Amygdala (tissue), 56 donors: ENCODE measurements at regions not wholly inside any gene's neighbourhood (a gene's known extent, or its start where the extent isn't known, plus 50 kb on each side); places are given as distances from the start of the nearest gene placed in this dataset.

Experiments used
- DNase-seq, 56 donors: peaks; one replicate each; lab custom pipeline; 2025; lab: John Stamatoyannopoulos, UW

DNA sequence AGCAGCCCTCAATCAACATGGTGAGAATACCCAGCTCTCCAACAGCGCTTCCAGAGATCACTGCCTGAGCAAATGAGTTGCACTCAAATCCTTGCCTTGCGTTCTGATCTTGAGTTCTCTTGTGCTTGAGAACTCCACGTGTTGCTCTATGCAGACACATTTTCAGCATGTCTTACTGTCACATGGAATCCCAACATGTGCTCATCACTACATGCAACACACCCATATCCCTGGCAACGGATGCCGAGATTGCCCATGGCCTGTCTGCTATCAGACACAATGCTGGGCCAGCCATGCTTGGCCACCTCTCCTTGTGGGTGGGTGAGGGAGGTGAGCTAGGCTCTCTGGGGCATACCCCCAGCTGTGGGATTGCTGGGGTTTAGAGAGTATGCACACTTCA, 91.9 kb upstream of the LDAH start:
- no peak for DNase-seq

- no peak for DNase-seq
These were observed 91.2 kb upstream of the LDAH start for GRCh38 chr2:20914087-20914486.

GRCh38 chr2:20913491-20913890, 90.6 kb upstream of the LDAH start:
- no peak for DNase-seq

- DNase-seq, result no peak
These were observed 77.2 kb upstream of the LDAH start for GRCh38 chr2:20900052-20900636.

GRCh38 chr2:20897874-20898453, 75.1 kb upstream of the LDAH start:
- no peak for DNase-seq

DNA sequence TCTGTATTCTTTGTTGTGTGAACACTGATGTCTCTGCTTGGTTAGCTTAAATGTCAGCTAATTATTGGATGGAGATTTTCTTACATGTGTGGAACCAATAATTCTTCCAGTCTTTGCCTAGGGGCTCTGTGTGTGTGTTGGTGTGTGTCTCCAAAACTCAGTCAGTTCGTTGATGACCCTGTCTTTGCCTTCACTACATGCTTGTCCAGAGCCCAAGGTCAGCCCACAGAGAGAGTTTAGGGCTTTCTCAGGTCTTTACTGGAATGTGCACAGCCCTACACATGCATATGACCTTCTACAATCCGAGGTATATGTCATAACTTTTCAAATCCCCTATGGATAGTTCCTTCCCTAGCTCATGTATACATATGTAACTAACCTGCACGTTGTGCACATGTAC, 74.1 kb upstream of the LDAH start:
- no peak for DNase-seq

DNA sequence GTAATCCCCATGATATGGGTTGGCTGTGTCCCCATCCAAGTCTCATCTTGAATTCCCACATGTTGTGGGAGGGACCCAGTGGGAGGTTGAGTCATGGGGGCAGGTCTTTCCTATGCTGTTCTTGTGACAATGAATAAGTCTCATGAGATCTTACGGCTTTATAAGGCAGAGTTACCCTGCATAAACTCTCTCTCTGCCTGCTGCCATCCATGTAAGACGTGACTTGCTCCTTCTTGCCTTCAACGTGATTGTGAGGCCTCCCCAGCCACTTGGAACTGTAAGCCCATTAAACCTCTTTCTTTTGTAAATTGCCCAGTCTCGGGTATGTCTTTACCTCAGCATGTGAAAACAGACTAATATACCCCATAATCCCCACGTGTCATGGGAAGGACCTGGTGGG, 61.9 kb upstream of the LDAH start:
- DNase-seq, result no peak

DNA sequence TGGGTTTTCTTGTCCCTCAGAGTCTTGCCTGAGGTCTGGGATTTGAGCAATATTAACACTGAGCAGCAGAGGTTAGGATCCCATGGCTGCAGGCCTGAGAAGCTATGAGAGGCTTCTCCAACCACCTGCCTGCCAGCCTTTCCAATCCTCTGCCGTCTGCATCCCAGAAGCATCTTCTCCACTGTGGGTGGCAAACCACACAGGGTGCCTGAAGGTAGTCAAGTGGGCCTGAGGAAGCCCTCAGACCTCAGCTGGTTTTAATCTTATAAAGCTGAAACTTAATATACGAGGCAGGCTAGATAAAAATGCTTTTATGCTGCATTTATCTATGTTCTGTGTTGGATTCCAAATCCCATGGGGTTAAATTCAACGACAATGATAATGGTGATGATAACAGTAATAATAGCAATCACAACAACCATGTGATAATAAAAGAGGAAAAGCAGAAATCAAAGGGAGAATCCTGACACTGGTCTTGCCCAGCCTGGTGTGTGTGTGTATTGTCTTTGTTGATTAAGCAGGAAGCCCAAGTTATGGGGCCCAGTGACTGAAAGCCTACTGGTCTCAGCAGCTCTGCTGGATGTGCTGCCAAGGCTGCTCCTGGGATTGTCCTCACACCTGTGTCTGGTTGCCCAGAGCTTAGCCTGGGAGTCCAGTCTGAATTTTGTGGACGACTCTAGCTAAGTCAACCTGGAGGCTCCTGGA, 59.7 kb upstream of the LDAH start:
- DNase-seq, result no peak

- DNase-seq, result no peak
These were observed 57.4 kb upstream of the LDAH start for GRCh38 chr2:20880221-20880771.

- DNase-seq, result no peak
These were observed 56.3 kb upstream of the LDAH start for GRCh38 chr2:20879221-20879620.

- DNase-seq, result no peak
These were observed 55.1 kb upstream of the LDAH start for GRCh38 chr2:20877960-20878359.
